ENCODE measurements at regions not wholly inside any gene's neighbourhood (a gene's known extent, or its start where the extent isn't known, plus 50 kb on each side); places are given as distances from the start of the nearest gene placed in this dataset.

DNA sequence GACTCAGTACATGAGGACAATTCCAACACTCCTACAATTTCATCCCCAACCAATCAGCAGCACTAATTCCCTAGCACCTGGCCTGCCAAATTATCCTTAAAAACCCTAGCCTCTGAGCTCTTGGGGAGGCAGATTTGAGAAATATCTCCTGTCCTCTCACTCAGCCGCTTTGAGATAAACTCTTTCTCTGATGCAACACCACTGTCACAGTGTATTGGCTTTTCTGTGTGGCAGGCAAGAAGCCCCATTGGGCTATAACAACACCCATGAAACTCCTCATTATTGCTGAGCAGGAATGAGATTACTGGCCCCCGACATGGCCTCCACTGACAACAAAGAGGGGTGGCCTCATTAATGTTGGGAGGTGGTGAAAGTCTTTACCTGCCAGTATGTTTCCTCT is 515.5 kb downstream of the HACE1 start:
- no peak for TF ChIP-seq POLR2AphosphoS5 (IDR thresholded peaks at IDR 0.05; ENCODE audit: low read depth, low read length)
- TF ChIP-seq, protein P1, sequence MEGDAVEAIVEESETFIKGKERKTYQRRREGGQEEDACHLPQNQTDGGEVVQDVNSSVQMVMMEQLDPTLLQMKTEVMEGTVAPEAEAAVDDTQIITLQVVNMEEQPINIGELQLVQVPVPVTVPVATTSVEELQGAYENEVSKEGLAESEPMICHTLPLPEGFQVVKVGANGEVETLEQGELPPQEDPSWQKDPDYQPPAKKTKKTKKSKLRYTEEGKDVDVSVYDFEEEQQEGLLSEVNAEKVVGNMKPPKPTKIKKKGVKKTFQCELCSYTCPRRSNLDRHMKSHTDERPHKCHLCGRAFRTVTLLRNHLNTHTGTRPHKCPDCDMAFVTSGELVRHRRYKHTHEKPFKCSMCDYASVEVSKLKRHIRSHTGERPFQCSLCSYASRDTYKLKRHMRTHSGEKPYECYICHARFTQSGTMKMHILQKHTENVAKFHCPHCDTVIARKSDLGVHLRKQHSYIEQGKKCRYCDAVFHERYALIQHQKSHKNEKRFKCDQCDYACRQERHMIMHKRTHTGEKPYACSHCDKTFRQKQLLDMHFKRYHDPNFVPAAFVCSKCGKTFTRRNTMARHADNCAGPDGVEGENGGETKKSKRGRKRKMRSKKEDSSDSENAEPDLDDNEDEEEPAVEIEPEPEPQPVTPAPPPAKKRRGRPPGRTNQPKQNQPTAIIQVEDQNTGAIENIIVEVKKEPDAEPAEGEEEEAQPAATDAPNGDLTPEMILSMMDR (IDR thresholded peaks at IDR 0.05) = no peak
- no peak for TF ChIP-seq TCF7L2 (IDR thresholded peaks at IDR 0.05; ENCODE audit: low read depth, low read length)

Data from Panc1 (cell line).